ENCODE measurements at regions not wholly inside any gene's neighbourhood (a gene's known extent, or its start where the extent isn't known, plus 50 kb on each side); places are given as distances from the start of the nearest gene placed in this dataset.

GRCh38 chr9:90274725-90275124, 367.9 kb downstream of the DIRAS2 start:
- TF ChIP-seq, protein P1, sequence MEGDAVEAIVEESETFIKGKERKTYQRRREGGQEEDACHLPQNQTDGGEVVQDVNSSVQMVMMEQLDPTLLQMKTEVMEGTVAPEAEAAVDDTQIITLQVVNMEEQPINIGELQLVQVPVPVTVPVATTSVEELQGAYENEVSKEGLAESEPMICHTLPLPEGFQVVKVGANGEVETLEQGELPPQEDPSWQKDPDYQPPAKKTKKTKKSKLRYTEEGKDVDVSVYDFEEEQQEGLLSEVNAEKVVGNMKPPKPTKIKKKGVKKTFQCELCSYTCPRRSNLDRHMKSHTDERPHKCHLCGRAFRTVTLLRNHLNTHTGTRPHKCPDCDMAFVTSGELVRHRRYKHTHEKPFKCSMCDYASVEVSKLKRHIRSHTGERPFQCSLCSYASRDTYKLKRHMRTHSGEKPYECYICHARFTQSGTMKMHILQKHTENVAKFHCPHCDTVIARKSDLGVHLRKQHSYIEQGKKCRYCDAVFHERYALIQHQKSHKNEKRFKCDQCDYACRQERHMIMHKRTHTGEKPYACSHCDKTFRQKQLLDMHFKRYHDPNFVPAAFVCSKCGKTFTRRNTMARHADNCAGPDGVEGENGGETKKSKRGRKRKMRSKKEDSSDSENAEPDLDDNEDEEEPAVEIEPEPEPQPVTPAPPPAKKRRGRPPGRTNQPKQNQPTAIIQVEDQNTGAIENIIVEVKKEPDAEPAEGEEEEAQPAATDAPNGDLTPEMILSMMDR (IDR thresholded peaks at IDR 0.05): no peak
- TF ChIP-seq POLR2AphosphoS5 (IDR thresholded peaks at IDR 0.05) (no peak), POLR2A (IDR thresholded peaks at IDR 0.05) (no peak)
- intact Hi-C loops (cut with DNase I; ENCODE audit: low total_unique reads): no loop called here

DNA sequence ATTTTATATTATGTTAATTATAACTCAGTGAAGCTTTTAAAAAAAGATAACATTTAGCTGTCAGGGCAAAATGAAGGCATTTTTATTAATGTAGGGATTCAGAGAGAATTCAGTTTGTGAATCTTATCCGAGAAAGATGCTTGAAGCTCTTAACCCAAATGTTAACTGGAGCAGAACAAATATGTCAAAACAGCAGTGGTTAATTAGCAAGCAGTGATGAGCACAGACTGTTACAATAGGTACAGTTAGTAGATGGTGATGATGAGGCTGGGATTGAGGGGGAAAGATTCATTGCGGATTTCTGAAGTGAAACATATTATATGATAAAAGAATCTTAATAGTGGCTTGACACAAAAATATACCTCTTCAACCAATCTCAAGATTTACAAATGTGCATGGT, 356.7 kb downstream of the DIRAS2 start:
- Histone ChIP-seq H3K27ac (no peak overlapping the region), H3K36me3 (no peaks in the 10 kb centered on the region), H3K27me3 (no peaks in the 10 kb centered on the region), H3K4me1 (no peaks in the 10 kb centered on the region), H3K4me3 (no peak overlapping the region), H3K9me3 (no peaks in the 10 kb centered on the region)
- DNase-seq (ENCODE audit: low spot score in 2 of 2): no peak
- intact Hi-C loops (cut with DNase I; ENCODE audit: low total_unique reads): no loop called here
- no peak for TF ChIP-seq POLR2A (IDR thresholded peaks at IDR 0.05)
- TF ChIP-seq, protein P1 (IDR thresholded peaks at IDR 0.05): no peak
- no peak for TF ChIP-seq POLR2AphosphoS5 (IDR thresholded peaks at IDR 0.05)

More at GRCh38 chr9:90274725-90275124, 367.9 kb downstream of the DIRAS2 start:
- peaks cover 0 to 3% of the 10 kb centered on the region in 2 donors for H3K27me3 ChIP-seq
- H3K4me3 ChIP-seq: no peak overlapping the region
- H3K9me3 ChIP-seq: no peaks in the 10 kb centered on the region
- H3K27ac ChIP-seq: no peak overlapping the region
- no peak for DNase-seq (ENCODE audit: low spot score in 2 of 2)
- H3K36me3 ChIP-seq: no peaks in the 10 kb centered on the region
- no peaks in the 10 kb centered on the region for H3K4me1 ChIP-seq

DNA sequence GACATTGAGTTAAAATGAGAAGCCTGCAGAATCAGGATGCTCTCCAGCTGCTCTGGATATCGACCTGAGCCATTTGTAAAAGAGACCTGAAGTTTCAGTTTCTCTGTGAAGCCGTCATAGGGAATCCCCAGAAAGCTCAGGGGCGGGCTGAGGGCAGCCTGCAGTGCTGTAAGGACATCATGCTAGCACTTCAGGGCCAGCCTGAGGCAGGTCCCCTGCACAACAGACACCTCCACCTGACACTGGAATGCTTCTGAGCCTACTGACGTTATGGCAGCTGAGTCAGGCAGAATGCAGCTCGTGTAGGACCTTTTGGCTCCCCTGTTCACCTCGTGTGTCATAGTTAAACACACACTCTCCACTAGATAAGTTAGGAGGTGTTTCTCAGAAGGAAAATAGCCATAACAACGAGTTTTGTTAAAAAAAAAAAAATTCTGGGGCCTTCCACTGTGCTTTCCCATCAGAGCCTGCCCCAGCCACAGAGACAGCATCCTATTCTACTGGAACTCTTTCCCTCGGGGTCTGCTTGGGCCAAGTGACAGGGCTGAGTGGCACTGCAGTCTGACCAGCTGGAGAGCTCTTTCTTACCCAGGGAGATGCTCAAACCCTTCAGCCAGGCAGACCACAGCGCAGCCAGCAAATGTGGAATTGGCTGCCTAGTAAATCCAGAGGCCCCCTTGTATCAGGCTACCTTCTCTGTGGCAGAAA, 354.9 kb downstream of the DIRAS2 start:
- H3K4me1 ChIP-seq: no peaks in the 10 kb centered on the region
- no peak for TF ChIP-seq POLR2A (IDR thresholded peaks at IDR 0.05)
- TF ChIP-seq, protein P1 (IDR thresholded peaks at IDR 0.05): no peak
- TF ChIP-seq POLR2AphosphoS5 (IDR thresholded peaks at IDR 0.05): no peak
- H3K27me3 ChIP-seq: no peaks in the 10 kb centered on the region
- H3K36me3 ChIP-seq: no peaks in the 10 kb centered on the region
- no peak for DNase-seq (ENCODE audit: low spot score in 2 of 2)
- no peaks in the 10 kb centered on the region for H3K9me3 ChIP-seq
- no peak overlapping the region for H3K4me3 ChIP-seq
- intact Hi-C loops (cut with DNase I; ENCODE audit: low total_unique reads): no loop called here
- H3K27ac ChIP-seq: no peak overlapping the region

GRCh38 chr9:90288275-90288639, 354.4 kb downstream of the DIRAS2 start:
- Histone ChIP-seq H3K27me3 (no peaks in the 10 kb centered on the region), H3K27ac (no peak overlapping the region), H3K9me3 (no peaks in the 10 kb centered on the region), H3K36me3 (no peaks in the 10 kb centered on the region), H3K4me3 (no peak overlapping the region), H3K4me1 (no peaks in the 10 kb centered on the region)
- TF ChIP-seq, protein P1 (IDR thresholded peaks at IDR 0.05): no peak
- TF ChIP-seq POLR2AphosphoS5 (IDR thresholded peaks at IDR 0.05) (no peak), POLR2A (IDR thresholded peaks at IDR 0.05) (no peak)
- DNase-seq (ENCODE audit: low spot score in 2 of 2): no peak
- intact Hi-C loops (cut with DNase I; ENCODE audit: low total_unique reads): no loop called here

DNA sequence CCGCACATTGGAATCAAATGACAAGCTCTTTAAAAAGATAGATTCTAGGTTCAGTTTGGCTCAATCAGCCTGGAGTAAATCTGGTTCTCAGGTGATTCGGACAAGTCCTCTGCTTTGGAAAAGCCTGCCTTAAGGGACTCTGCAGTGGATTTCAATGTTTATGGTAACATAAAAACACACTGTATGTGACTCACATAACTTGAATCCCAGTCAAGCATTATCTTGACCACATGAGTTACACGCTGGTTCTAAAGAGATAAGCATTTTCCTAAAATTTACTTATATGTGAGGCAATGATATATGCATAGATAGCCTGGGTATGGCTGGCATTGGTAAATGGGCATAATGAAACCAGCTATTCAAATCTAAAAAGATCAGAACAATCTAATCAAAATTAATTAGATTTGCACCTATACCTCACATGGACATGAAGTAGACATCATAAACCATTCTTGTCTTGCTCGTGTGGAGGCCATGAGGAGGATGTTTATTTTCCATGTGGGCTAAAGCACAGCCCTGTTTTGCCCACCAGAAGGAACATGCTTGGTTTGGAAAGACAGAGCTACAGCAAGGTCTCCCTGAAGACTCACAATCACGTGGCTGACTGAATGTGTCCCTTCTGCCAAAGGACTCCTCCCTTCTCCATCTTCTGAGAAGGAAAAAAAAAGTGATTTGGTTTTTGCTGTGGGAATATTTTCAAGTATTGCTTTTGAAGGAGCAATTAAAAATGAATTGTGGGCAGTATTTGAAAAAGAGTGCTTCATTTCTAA, 351.7 kb downstream of the DIRAS2 start:
- no peak for TF ChIP-seq POLR2AphosphoS5 (IDR thresholded peaks at IDR 0.05)
- TF ChIP-seq, protein P1 (IDR thresholded peaks at IDR 0.05): no peak
- no peak for TF ChIP-seq POLR2A (IDR thresholded peaks at IDR 0.05)
- Histone ChIP-seq H3K27me3 (no peaks in the 10 kb centered on the region), H3K36me3 (no peaks in the 10 kb centered on the region), H3K4me1 (no peaks in the 10 kb centered on the region), H3K9me3 (no peaks in the 10 kb centered on the region), H3K27ac (no peak overlapping the region), H3K4me3 (no peak overlapping the region)
- no peak for DNase-seq (ENCODE audit: low spot score in 2 of 2)
- intact Hi-C loops (cut with DNase I; ENCODE audit: low total_unique reads): no loop called here

Measured in breast epithelium (tissue), 4 donors.